Lower lobe of right lung (tissue), 2 donors: ENCODE measurements at regions not wholly inside any gene's neighbourhood (a gene's known extent, or its start where the extent isn't known, plus 50 kb on each side); places are given as distances from the start of the nearest gene placed in this dataset.

Source experiments
- ATAC-seq, 2 donors: fragments of 200-7000 bp; cut with Tn5 transposase; one replicate each; pipeline ENCODE4 v1.9.1; 2020 to 2022; ENCODE audit warnings: mild to moderate bottlenecking in 2 of 2, moderate library complexity in 2 of 2
- DNase-seq: peaks from one replicate; pipeline ENCODE4 v3.0.0-alpha.2; 2020
- H3K27ac ChIP-seq: fragments of 200-600 bp; one replicate; pipeline ENCODE4 v1.8.0; 2022
- H3K27me3 ChIP-seq: fragments of 200-600 bp; one replicate; pipeline ENCODE4 v1.8.0; 2022; ENCODE audit warnings: low read depth
- H3K36me3 ChIP-seq: fragments of 200-600 bp; one replicate; pipeline ENCODE4 v1.8.0; 2022; ENCODE audit warnings: mild to moderate bottlenecking
- H3K4me1 ChIP-seq: fragments of 200-600 bp; one replicate; pipeline ENCODE4 v1.8.0; 2022
- H3K4me3 ChIP-seq: fragments of 200-600 bp; one replicate; pipeline ENCODE4 v1.8.0; 2022; ENCODE audit warnings: mild to moderate bottlenecking
- H3K9me3 ChIP-seq: fragments of 200-600 bp; one replicate; pipeline ENCODE4 v1.8.0; 2022
- CTCF ChIP-seq: fragments of 200-600 bp; IDR thresholded peaks from one replicate; pipeline ENCODE4 v1.8.0; 2022; ENCODE audit warnings: antibody characterized with exemption, mild to moderate bottlenecking
- intact Hi-C: fragments of 100-400 bp; cut with DNase I; formaldehyde crosslinking; loops from one replicate; pipeline ENCODE4 v1.11.0; 2022
- donor health status: DM: no; HTN: yes; CAD: no; lungs with severe emphysema.

GRCh38 chr7:24419511-24419910 is 135.5 kb downstream of the NPY start:
- Histone ChIP-seq H3K27ac (no peak overlapping the region), H3K27me3 (no peaks in the 10 kb centered on the region), H3K4me1 (no peaks in the 10 kb centered on the region), H3K4me3 (no peak overlapping the region), H3K9me3 (no peaks in the 10 kb centered on the region), H3K36me3 (no peaks in the 10 kb centered on the region)
- DNase-seq: no peak
- no peak for TF ChIP-seq CTCF
- intact Hi-C loops: no loop called here
- no peak for ATAC-seq

- no peaks in the 10 kb centered on the region for H3K36me3 ChIP-seq
- TF ChIP-seq CTCF: no peak
- no peaks in the 10 kb centered on the region for H3K27me3 ChIP-seq
- no peak overlapping the region for H3K27ac ChIP-seq
- ATAC-seq: no peak
- DNase-seq: no peak
- H3K4me1 ChIP-seq: no peaks in the 10 kb centered on the region
- intact Hi-C loops: no loop called here
- H3K9me3 ChIP-seq: no peaks in the 10 kb centered on the region
- H3K4me3 ChIP-seq: no peak overlapping the region
Observed at GRCh38 chr7:24422441-24423010, 138.5 kb downstream of the NPY start.

GRCh38 chr7:24425664-24426063 is 141.7 kb downstream of the NPY start:
- intact Hi-C loops: no loop called here
- H3K36me3 ChIP-seq: no peaks in the 10 kb centered on the region
- no peak overlapping the region for H3K4me3 ChIP-seq
- TF ChIP-seq CTCF: no peak
- no peaks in the 10 kb centered on the region for H3K27me3 ChIP-seq
- H3K4me1 ChIP-seq: no peaks in the 10 kb centered on the region
- H3K27ac ChIP-seq: no peak overlapping the region
- no peak for DNase-seq
- H3K9me3 ChIP-seq: no peaks in the 10 kb centered on the region
- ATAC-seq: no peak

- Histone ChIP-seq H3K4me1 (no peaks in the 10 kb centered on the region), H3K27ac (no peak overlapping the region), H3K4me3 (no peak overlapping the region), H3K36me3 (no peaks in the 10 kb centered on the region), H3K27me3 (no peaks in the 10 kb centered on the region), H3K9me3 (no peaks in the 10 kb centered on the region)
- no peak for TF ChIP-seq CTCF
- ATAC-seq (no peak), DNase-seq (no peak)
- intact Hi-C loops: no loop called here
Observed at GRCh38 chr7:24427048-24427447, 143.1 kb downstream of the NPY start.

- Histone ChIP-seq H3K4me3 (no peak overlapping the region), H3K9me3 (no peaks in the 10 kb centered on the region), H3K36me3 (no peaks in the 10 kb centered on the region), H3K27ac (no peak overlapping the region), H3K27me3 (no peaks in the 10 kb centered on the region), H3K4me1 (no peaks in the 10 kb centered on the region)
- no peak for DNase-seq
- no peak for ATAC-seq
- intact Hi-C loops: no loop called here
- no peak for TF ChIP-seq CTCF
Observed at GRCh38 chr7:24428676-24429075, 144.6 kb upstream of the PALS2 start.

- Histone ChIP-seq H3K4me1 (no peaks in the 10 kb centered on the region), H3K36me3 (no peaks in the 10 kb centered on the region), H3K4me3 (no peak overlapping the region), H3K27ac (no peak overlapping the region), H3K9me3 (no peaks in the 10 kb centered on the region), H3K27me3 (no peaks in the 10 kb centered on the region)
- no peak for ATAC-seq
- no peak for DNase-seq
- intact Hi-C loops: no loop called here
- no peak for TF ChIP-seq CTCF
Observed at GRCh38 chr7:24432677-24433076, 140.6 kb upstream of the PALS2 start.
